ENCODE measurements at regions not wholly inside any gene's neighbourhood (a gene's known extent, or its start where the extent isn't known, plus 50 kb on each side); places are given as distances from the start of the nearest gene placed in this dataset.
A peak's percentile ranks its signal among the peaks of the same experiment; 100 is the strongest.

- Histone ChIP-seq H3K27ac (ENCODE audit: low read depth in 1 of 2, low read length in 2 of 2) (no peak overlapping the region), H3K4me1 (ENCODE audit: control insufficient read depth in 4 of 4, insufficient read depth in 4 of 4, low read length in 3 of 4) (no peaks in the 10 kb centered on the region), H3K9ac (ENCODE audit: low read depth in 1 of 2, low read length in 2 of 2) (no peak overlapping the region), H3K27me3 (ENCODE audit: control insufficient read depth in 4 of 4, insufficient read depth in 4 of 4, low read length in 3 of 4) (no peaks in the 10 kb centered on the region), H3K4me3 (ENCODE audit: low read depth in 1 of 3, low read length in 3 of 3) (no peak overlapping the region), H3K9me3 (ENCODE audit: control insufficient read depth in 4 of 4, low read length in 3 of 4) (no peaks in the 10 kb centered on the region), H3K36me3 (ENCODE audit: control insufficient read depth in 4 of 4, insufficient read depth in 3 of 4, low read depth in 1 of 4, low read length in 3 of 4) (no peaks in the 10 kb centered on the region)
- TF ChIP-seq RAD21 (IDR thresholded peaks at IDR 0.05), result peak; percentile 54 to 65
- TF ChIP-seq FOXA2 (IDR thresholded peaks at IDR 0.05), result no peak
- TF ChIP-seq CTCF (IDR thresholded peaks at IDR 0.05; ENCODE audit: low read depth, low read length, missing input control), result peak; percentile 6
- WGBS, result 65% methylated on average over 3 of the region's 3 CpGs
- no peak for DNase-seq (ENCODE audit: low spot score)
Observed at GRCh38 chr5:107306594-107306993, 364.1 kb downstream of the EFNA5 start.

GRCh38 chr5:107306002-107306401 is 364.7 kb downstream of the EFNA5 start:
- H3K4me3 ChIP-seq (ENCODE audit: low read depth in 1 of 3, low read length in 3 of 3), result no peak overlapping the region
- no peaks in the 10 kb centered on the region for H3K27me3 ChIP-seq (ENCODE audit: control insufficient read depth in 4 of 4, insufficient read depth in 4 of 4, low read length in 3 of 4)
- H3K27ac ChIP-seq (ENCODE audit: low read depth in 1 of 2, low read length in 2 of 2), result no peak overlapping the region
- TF ChIP-seq GABPA (IDR thresholded peaks at IDR 0.05 in 1 of 2, conservative IDR thresholded peaks at IDR 0.05 in 1 of 2) (no peak), HNF4G (IDR thresholded peaks at IDR 0.05) (no peak), MAX (IDR thresholded peaks at IDR 0.05) (no peak), REST (IDR thresholded peaks at IDR 0.05) (no peak), NR2F2 (IDR thresholded peaks at IDR 0.05) (no peak), RAD21 (IDR thresholded peaks at IDR 0.05) (no peak), JUND (IDR thresholded peaks at IDR 0.05) (no peak), SP1 (IDR thresholded peaks at IDR 0.05) (no peak), FOXA2 (IDR thresholded peaks at IDR 0.05) (no peak), RXRA (IDR thresholded peaks at IDR 0.05) (no peak), ZBTB33 (IDR thresholded peaks at IDR 0.05) (no peak), CTCF (IDR thresholded peaks at IDR 0.05; ENCODE audit: low read depth, low read length, missing input control) (no peak), FOXA1 (IDR thresholded peaks at IDR 0.05) (no peak), HNF4A (conservative IDR thresholded peaks at IDR 0.05) (no peak), TAF1 (conservative IDR thresholded peaks at IDR 0.05) (no peak), YY1 (IDR thresholded peaks at IDR 0.05) (no peak), ATF3 (IDR thresholded peaks at IDR 0.05) (no peak), EGR1 (IDR thresholded peaks at IDR 0.05; ENCODE audit: low read depth in 2 of 2) (no peak)
- no peak for DNase-seq (ENCODE audit: low spot score)
- no peaks in the 10 kb centered on the region for H3K36me3 ChIP-seq (ENCODE audit: control insufficient read depth in 4 of 4, insufficient read depth in 3 of 4, low read depth in 1 of 4, low read length in 3 of 4)
- H3K9me3 ChIP-seq (ENCODE audit: control insufficient read depth in 4 of 4, low read length in 3 of 4), result no peaks in the 10 kb centered on the region
- H3K4me1 ChIP-seq (ENCODE audit: control insufficient read depth in 4 of 4, insufficient read depth in 4 of 4, low read length in 3 of 4), result no peaks in the 10 kb centered on the region
- no peak overlapping the region for H3K9ac ChIP-seq (ENCODE audit: low read depth in 1 of 2, low read length in 2 of 2)
- WGBS, result 86% methylated on average over 3 of the region's 3 CpGs

Measured in liver (tissue), 8 donors.